GM21723 (cell line): ENCODE measurements at regions not wholly inside any gene's neighbourhood (a gene's known extent, or its start where the extent isn't known, plus 50 kb on each side); places are given as distances from the start of the nearest gene placed in this dataset.
"Not testable (repeated sequence)": the region's sequence is repeated elsewhere in the genome, so short reads cannot be mapped to it uniquely, and the experiment has no call there.

ENCODE experiments used
- ATAC-seq: cut with Tn5 transposase; IDR thresholded peaks from one replicate; pipeline ENCODE4 v1.9.1; 2021; ENCODE audit warnings: mild to moderate bottlenecking, moderate library complexity; ENCODE audit not compliant: unreplicated experiment

- no peak for ATAC-seq
Measured at GRCh38 chr12:91894911-91895310, 250.7 kb downstream of the BTG1 start.

- ATAC-seq: no peak
Measured at GRCh38 chr12:91893476-91893875, 252.2 kb downstream of the BTG1 start.

- no peak for ATAC-seq
Measured at GRCh38 chr12:91892081-91892855, 253.4 kb downstream of the BTG1 start.

DNA sequence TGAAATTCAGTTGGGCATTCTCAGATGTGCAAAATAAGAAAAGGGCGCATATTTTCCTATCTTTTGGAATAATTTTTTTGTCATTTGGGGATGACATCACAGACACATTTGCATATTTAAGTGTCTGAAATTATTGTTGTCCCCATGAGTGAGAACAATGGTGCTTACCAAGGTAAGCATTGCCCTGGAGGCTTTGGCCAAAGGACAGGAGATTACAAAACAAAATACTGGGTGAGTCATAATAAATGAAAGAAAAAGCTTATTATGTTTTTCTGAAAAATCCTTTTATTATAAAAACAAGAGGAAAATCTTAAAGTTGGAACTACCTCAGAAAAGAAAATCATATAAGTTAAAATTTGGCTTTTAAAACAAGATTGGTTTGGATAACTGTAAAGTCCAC lies 254.9 kb downstream of the BTG1 start:
- no peak for ATAC-seq

DNA sequence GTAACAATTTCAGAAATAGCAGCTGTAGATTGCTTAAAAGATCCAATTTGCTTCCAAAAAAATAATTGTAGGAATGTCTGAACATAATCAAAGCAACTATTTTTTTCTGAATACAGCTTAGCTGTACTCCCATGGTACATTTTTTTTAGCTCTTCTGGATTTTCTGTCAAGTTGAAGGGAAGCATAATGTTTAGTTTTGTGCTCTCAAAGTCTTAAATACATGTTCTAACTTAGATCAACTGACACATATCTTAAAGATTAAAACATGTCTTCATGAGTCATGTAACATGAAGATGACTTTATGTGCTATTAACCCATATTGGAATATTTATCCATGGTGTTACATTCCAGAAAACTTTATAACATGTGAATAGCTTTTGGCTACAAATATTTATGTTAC lies 255.7 kb downstream of the BTG1 start:
- no peak for ATAC-seq

GRCh38 chr12:91889059-91889458 lies 256.6 kb downstream of the BTG1 start:
- no peak for ATAC-seq

- ATAC-seq: no peak
Measured at GRCh38 chr12:91887957-91888356, 257.7 kb downstream of the BTG1 start.

- ATAC-seq: no peak
Measured at GRCh38 chr12:91885851-91886731, 259.6 kb downstream of the BTG1 start.

DNA sequence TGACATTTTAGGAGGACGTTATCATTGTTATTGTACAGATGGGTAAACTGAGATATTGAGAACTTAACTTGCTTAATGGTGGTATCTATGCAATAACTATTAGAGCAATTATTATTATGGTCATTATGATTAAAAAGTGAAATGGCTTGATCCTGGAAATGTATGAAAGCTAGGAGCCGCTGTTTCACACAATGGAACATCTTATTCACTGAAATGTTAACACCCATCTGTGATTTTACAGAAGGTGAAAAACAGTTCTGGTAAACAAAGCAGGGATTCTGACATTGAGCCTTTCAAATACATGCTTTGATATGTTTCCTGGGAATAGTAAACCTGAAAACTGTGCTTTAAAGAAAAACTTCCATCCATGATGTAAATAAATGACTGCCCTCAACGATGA lies 261.4 kb downstream of the BTG1 start:
- no peak for ATAC-seq

DNA sequence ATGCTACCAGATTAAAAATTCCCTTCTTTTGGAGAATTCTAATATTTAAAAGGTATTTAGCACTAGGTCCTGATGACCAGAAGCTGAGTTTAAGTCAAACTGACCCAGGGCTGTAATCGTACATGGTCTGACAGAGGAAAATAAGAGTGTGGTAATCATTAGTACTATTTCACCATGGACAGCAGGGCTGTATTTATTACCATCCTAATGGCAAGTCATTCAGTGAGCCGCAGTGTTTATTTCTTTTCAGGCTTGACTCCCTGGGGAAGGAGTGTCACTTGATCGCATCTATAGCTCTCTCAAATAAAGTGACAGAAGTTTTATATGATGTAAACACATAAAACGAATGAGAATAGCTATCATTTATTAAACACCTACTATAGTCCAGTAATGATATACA lies 261.8 kb downstream of the BTG1 start:
- no peak for ATAC-seq

GRCh38 chr12:91882910-91883309 lies 262.7 kb downstream of the BTG1 start:
- no peak for ATAC-seq

- no peak for ATAC-seq
Measured at GRCh38 chr12:91880528-91880927, 265.1 kb downstream of the BTG1 start.

DNA sequence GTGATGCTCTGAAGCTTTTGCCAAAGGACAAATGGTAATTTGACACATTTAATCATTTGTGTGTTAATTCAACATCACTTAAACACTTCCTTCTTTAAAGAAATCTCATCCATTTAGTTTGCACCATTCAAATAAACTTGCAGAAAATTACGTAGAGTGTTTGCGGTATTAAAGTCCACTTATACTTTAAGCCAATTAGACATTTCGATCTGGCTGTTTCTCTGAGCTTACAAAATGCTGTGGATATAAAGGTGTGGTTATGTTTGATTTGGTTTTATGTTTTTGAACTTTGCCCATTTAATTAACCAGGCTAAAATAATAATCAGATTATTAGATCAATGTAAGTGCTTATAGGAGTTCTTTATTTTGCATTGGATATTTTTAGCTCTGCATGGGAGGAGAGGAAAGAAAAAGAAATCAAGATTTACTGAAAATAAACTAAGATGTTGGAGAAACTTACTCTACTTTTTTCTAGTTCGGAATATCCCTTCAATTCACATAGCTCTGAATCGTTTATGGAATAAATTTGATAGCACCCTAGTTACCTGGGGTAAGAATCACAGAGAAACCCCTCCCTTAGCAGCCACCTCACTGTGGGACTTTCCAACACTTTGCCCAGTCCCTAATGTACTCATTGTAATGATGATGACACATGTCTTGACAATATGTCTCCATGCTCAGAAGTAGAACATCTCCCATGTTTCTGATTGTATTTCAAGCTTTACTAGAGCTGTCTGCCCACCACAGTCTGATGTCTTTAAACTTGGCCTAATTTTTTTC lies 268.0 kb downstream of the BTG1 start:
- ATAC-seq: no peak

DNA sequence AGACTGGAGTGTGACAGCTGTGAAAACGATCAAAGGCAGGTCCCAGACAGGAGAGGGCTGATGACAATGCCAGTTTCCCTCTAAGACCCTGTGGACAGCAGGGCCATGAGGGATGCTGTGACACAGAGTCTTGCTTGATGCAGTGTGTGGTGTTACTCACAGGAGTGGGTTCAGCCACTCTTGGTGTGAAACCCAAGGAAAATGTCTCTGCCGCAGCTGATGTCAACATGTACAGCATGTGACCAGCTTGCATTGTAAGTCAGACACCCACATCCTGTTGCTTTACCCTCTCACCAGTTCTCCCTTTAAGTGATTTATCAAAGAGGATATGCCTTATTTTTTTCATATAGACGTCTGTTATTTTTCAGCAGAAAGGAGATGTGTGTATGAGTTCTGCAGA lies 268.6 kb downstream of the BTG1 start:
- peak; percentile 87 for ATAC-seq

GRCh38 chr12:91875671-91876070 lies 270.0 kb downstream of the BTG1 start:
- not testable (repeated sequence) for ATAC-seq

GRCh38 chr12:91874086-91874865 lies 271.4 kb downstream of the BTG1 start:
- ATAC-seq: no peak

- no peak for ATAC-seq
Measured at GRCh38 chr12:91871751-91872150, 273.9 kb downstream of the BTG1 start.

DNA sequence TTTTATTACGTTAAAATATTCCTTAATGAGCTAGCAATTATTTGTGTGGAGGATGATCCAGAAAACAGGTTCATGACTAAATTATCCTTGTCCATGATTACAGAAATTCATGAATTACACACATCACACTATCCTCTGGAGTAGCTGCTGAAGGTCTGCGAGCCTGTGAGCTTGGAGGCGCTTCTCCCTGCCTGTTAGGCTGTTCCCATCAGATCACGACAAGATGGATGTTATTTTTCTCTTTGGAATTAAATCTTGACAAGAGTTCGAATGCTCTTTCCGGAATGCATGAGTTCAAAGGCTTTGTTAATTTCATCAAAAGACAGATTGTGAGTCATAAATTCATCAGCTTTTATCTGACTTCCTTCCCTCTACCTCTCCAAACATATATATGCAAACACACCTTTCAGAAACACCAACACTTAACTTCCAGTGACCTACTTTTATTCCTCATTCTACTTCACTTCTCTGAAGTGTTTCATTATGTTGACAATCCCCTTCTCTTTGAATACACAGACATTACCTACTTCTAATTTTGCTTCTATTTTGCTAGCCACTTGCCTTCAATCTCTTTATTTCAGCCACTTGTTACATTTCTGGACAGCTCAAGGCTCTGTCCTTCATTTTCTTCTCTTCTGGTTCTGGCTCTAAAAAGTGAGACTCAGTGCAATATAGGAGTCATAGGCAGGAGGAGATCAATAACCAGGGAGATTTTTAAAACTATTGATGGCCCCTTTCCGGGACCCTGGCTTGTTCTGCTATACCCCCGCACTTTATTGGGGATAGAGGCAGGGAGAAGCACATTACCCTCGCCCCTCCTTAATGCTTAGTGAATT lies 274.6 kb downstream of the BTG1 start:
- ATAC-seq: no peak

- no peak for ATAC-seq
Measured at GRCh38 chr12:91868054-91868453, 277.6 kb downstream of the BTG1 start.

DNA sequence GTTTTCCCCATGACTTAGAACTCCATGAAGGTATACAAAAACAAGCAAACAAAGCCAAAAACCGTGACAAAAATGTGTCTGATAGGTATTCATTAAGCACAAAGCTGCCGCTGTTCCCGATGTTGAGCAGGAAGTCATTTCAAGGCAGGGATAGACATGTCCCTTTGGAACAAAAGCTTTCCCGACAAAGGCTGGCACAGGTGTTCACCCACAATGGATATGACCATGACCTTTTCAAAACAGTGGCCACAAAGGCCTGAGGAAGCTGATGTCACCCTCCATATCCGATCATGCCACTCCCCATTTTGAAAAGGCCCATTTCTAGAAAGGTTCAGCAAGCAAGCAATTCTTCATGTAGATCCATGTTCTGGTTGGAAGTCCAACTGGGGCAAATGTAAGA lies 279.1 kb downstream of the BTG1 start:
- no peak for ATAC-seq
